HepG2 (cell line): ENCODE measurements at regions not wholly inside any gene's neighbourhood (a gene's known extent, or its start where the extent isn't known, plus 50 kb on each side); places are given as distances from the start of the nearest gene placed in this dataset.

Experiments
- RARG ChIP-seq: sonication (generic); formaldehyde crosslinking; IDR thresholded peaks from 2 replicates; pipeline ENCODE4 v1.4.0; 2020; ENCODE audit warnings: low read depth, mild to moderate bottlenecking, missing genetic modification reagents
- SIN3A ChIP-seq: IDR thresholded peaks from 2 replicates; pipeline ENCODE4 v1.6.1; 2011; ENCODE audit warnings: low read depth, mild to moderate bottlenecking, control low read depth, low read length, borderline replicate concordance

GRCh38 chr14:54206516-54206915, 190.3 kb upstream of the CDKN3 start:
- TF ChIP-seq RARG (CRISPR knock-in tag) (no peak), SIN3A (no peak)
